ENCODE measurements at regions not wholly inside any gene's neighbourhood (a gene's known extent, or its start where the extent isn't known, plus 50 kb on each side); places are given as distances from the start of the nearest gene placed in this dataset.

- H2AFZ ChIP-seq (ENCODE audit: low read length) = no peak overlapping the region
- H3K27ac ChIP-seq (ENCODE audit: low read length) = no peak overlapping the region
- H3K79me2 ChIP-seq (ENCODE audit: low read length) = no peaks in the 10 kb centered on the region
- BruUV-seq (replicated peaks) = no TSS peak
- DNase-seq = no peak
- peaks cover 6% of the 10 kb centered on the region; the same call in 1 of the 2 replicates for H3K4me1 ChIP-seq (ENCODE audit: insufficient read depth, low read length)
- ATAC-seq = no peak
- H3K4me3 ChIP-seq (ENCODE audit: low read length) = no peak overlapping the region
- no peaks in the 10 kb centered on the region for H3K9me2 ChIP-seq (replicated peaks; ENCODE audit: low read length)
- H3K4me2 ChIP-seq (ENCODE audit: low read length) = no peak overlapping the region; the same call in 1 of the 2 replicates
- POLR2A ChIA-PET (ENCODE audit: unreplicated experiment) = interaction anchor here (0.6 kb wide), 2 partner anchors 390 to 407 kb away, joined by 3 read pairs; no protein-coding TSS in a partner anchor
- H3K36me3 ChIP-seq (ENCODE audit: low read depth, low read length) = no peaks in the 10 kb centered on the region
- CTCF ChIA-PET = no interaction called here
- H3K9ac ChIP-seq (ENCODE audit: low read length) = no peak overlapping the region
- no peaks in the 10 kb centered on the region for H3F3A ChIP-seq (ENCODE audit: low read length, unreplicated experiment)
- H3K9me3 ChIP-seq (ENCODE audit: low read length) = no peaks in the 10 kb centered on the region
- intact Hi-C loops (cut with micrococcal nuclease) = loop anchor here (1.0 to 10.0 kb wide), 3 partner anchors 190 to 403 kb away; no protein-coding TSS in a partner anchor
- TF ChIP-seq EZH2phosphoT487 (IDR thresholded peaks at IDR 0.05; ENCODE audit: borderline replicate concordance, low read length) (no peak), EZH2 (IDR thresholded peaks at IDR 0.05; ENCODE audit: low read length, unreplicated experiment) (no peak)
- TF ChIP-seq, protein P1, sequence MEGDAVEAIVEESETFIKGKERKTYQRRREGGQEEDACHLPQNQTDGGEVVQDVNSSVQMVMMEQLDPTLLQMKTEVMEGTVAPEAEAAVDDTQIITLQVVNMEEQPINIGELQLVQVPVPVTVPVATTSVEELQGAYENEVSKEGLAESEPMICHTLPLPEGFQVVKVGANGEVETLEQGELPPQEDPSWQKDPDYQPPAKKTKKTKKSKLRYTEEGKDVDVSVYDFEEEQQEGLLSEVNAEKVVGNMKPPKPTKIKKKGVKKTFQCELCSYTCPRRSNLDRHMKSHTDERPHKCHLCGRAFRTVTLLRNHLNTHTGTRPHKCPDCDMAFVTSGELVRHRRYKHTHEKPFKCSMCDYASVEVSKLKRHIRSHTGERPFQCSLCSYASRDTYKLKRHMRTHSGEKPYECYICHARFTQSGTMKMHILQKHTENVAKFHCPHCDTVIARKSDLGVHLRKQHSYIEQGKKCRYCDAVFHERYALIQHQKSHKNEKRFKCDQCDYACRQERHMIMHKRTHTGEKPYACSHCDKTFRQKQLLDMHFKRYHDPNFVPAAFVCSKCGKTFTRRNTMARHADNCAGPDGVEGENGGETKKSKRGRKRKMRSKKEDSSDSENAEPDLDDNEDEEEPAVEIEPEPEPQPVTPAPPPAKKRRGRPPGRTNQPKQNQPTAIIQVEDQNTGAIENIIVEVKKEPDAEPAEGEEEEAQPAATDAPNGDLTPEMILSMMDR (conservative IDR thresholded peaks at IDR 0.05; ENCODE audit: low read depth, low read length) = no peak
- no peaks in the 10 kb centered on the region for H4K20me1 ChIP-seq (ENCODE audit: low read length)
- H3K27me3 ChIP-seq (ENCODE audit: low read length) = no peaks in the 10 kb centered on the region
Measured at GRCh38 chr21:38734646-38735365, 70.9 kb upstream of the ETS2 start.

GRCh38 chr21:38735626-38736206 lies 70.0 kb upstream of the ETS2 start:
- no peak overlapping the region for H3K4me2 ChIP-seq (ENCODE audit: low read length)
- ATAC-seq = no peak
- H3K79me2 ChIP-seq (ENCODE audit: low read length) = no peaks in the 10 kb centered on the region
- TF ChIP-seq EZH2 (IDR thresholded peaks at IDR 0.05; ENCODE audit: low read length, unreplicated experiment) (no peak), EZH2phosphoT487 (IDR thresholded peaks at IDR 0.05; ENCODE audit: borderline replicate concordance, low read length) (no peak)
- TF ChIP-seq, protein P1 (conservative IDR thresholded peaks at IDR 0.05; ENCODE audit: low read depth, low read length) = no peak
- no peak overlapping the region for H3K27ac ChIP-seq (ENCODE audit: low read length)
- no peaks in the 10 kb centered on the region for H3K36me3 ChIP-seq (ENCODE audit: low read depth, low read length)
- no peaks in the 10 kb centered on the region for H3K9me2 ChIP-seq (replicated peaks; ENCODE audit: low read length)
- H3K4me3 ChIP-seq (ENCODE audit: low read length) = no peak overlapping the region
- DNase-seq = no peak
- H3F3A ChIP-seq (ENCODE audit: low read length, unreplicated experiment) = no peaks in the 10 kb centered on the region
- ChIA-PET POLR2A (ENCODE audit: unreplicated experiment) (no interaction called here), CTCF (no interaction called here)
- peaks cover 6% of the 10 kb centered on the region; the same call in 1 of the 2 replicates for H3K4me1 ChIP-seq (ENCODE audit: insufficient read depth, low read length)
- no peak overlapping the region for H2AFZ ChIP-seq (ENCODE audit: low read length)
- H3K27me3 ChIP-seq (ENCODE audit: low read length) = no peaks in the 10 kb centered on the region
- no TSS peak for BruUV-seq (replicated peaks)
- intact Hi-C loops (cut with micrococcal nuclease) = loop anchor here (1.0 to 10.0 kb wide), 2 partner anchors 66 to 189 kb away; no protein-coding TSS in a partner anchor
- H4K20me1 ChIP-seq (ENCODE audit: low read length) = no peaks in the 10 kb centered on the region
- H3K9me3 ChIP-seq (ENCODE audit: low read length) = no peaks in the 10 kb centered on the region
- H3K9ac ChIP-seq (ENCODE audit: low read length) = no peak overlapping the region

DNA sequence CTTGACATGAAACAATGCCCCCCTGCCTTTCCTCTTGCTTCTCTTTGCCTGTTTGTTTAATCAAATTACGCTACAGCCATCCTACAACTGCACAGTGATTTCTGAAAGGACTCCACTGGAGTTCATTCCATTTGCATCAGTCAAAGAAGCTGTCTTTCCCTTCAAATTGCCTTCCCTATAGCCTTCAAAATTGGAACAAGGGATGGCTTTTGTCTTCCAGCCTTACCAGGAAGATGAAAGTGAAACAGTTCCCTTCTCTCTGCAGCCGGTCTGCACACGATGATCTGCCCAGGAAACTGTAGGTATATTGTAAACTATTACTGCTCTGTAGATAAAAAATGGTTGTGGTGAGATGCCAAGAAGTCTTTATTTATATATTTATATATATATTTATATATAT lies 65.6 kb upstream of the ETS2 start:
- Histone ChIP-seq H3K27me3 (ENCODE audit: low read length) (no peaks in the 10 kb centered on the region), H3K4me2 (ENCODE audit: low read length) (no peak overlapping the region), H3K36me3 (ENCODE audit: low read depth, low read length) (no peaks in the 10 kb centered on the region), H3K27ac (ENCODE audit: low read length) (no peak overlapping the region), H3K9me2 (replicated peaks; ENCODE audit: low read length) (no peaks in the 10 kb centered on the region), H2AFZ (ENCODE audit: low read length) (no peak overlapping the region), H3K9me3 (ENCODE audit: low read length) (no peaks in the 10 kb centered on the region), H4K20me1 (ENCODE audit: low read length) (no peaks in the 10 kb centered on the region), H3K4me3 (ENCODE audit: low read length) (no peak overlapping the region), H3F3A (ENCODE audit: low read length, unreplicated experiment) (no peaks in the 10 kb centered on the region), H3K9ac (ENCODE audit: low read length) (no peak overlapping the region), H3K79me2 (ENCODE audit: low read length) (no peaks in the 10 kb centered on the region), H3K4me1 (ENCODE audit: insufficient read depth, low read length) (no peaks in the 10 kb centered on the region)
- intact Hi-C loops (cut with micrococcal nuclease) = no loop called here
- no peak for DNase-seq
- no peak for ATAC-seq
- no TSS peak for BruUV-seq (replicated peaks)
- ChIA-PET POLR2A (ENCODE audit: unreplicated experiment) (no interaction called here), CTCF (no interaction called here)
- TF ChIP-seq, protein P1 (conservative IDR thresholded peaks at IDR 0.05; ENCODE audit: low read depth, low read length) = no peak
- TF ChIP-seq EZH2 (IDR thresholded peaks at IDR 0.05; ENCODE audit: low read length, unreplicated experiment) (no peak), EZH2phosphoT487 (IDR thresholded peaks at IDR 0.05; ENCODE audit: borderline replicate concordance, low read length) (no peak)
